Testis (tissue), 2 donors: ENCODE measurements at regions not wholly inside any gene's neighbourhood (a gene's known extent, or its start where the extent isn't known, plus 50 kb on each side); places are given as distances from the start of the nearest gene placed in this dataset.

Experiments used
- POLR2A ChIP-seq: fragments of 450-650 bp; IDR thresholded peaks from one replicate; pipeline ENCODE4 v1.6.1; 2017; ENCODE audit warnings: antibody characterized with exemption, mild to moderate bottlenecking, moderate library complexity
- TF ChIP-seq, protein P1 (sequence below), 3 experiments: fragments of 450-650 bp in 2 of 3; fragments of 200-600 bp in 1 of 3; sonication (generic) in 1 of 3; IDR thresholded peaks; one replicate each; pipeline ENCODE4 v1.5.1; 2016 to 2019; ENCODE audit warnings: antibody characterized with exemption in 3 of 3, mild to moderate bottlenecking in 2 of 3, moderate library complexity in 1 of 3

- TF ChIP-seq, protein P1, sequence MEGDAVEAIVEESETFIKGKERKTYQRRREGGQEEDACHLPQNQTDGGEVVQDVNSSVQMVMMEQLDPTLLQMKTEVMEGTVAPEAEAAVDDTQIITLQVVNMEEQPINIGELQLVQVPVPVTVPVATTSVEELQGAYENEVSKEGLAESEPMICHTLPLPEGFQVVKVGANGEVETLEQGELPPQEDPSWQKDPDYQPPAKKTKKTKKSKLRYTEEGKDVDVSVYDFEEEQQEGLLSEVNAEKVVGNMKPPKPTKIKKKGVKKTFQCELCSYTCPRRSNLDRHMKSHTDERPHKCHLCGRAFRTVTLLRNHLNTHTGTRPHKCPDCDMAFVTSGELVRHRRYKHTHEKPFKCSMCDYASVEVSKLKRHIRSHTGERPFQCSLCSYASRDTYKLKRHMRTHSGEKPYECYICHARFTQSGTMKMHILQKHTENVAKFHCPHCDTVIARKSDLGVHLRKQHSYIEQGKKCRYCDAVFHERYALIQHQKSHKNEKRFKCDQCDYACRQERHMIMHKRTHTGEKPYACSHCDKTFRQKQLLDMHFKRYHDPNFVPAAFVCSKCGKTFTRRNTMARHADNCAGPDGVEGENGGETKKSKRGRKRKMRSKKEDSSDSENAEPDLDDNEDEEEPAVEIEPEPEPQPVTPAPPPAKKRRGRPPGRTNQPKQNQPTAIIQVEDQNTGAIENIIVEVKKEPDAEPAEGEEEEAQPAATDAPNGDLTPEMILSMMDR (IDR thresholded peaks at IDR 0.05), result no peak
- TF ChIP-seq POLR2A, result no peak
These were observed 792.8 kb upstream of the EYS start for GRCh38 chr6:66499851-66500250.
